Activated CD4-positive, alpha-beta T cell treated with anti-CD3 and anti-CD28 coated beads for 36 hours (primary cell): ENCODE measurements at regions not wholly inside any gene's neighbourhood (a gene's known extent, or its start where the extent isn't known, plus 50 kb on each side); places are given as distances from the start of the nearest gene placed in this dataset.

ENCODE experiments used
- ATAC-seq: fragments of 200-7000 bp; cut with Tn5 transposase; one replicate; pipeline ENCODE4 v1.10.0; 2021; ENCODE audit warnings: mild to moderate bottlenecking, moderate library complexity
- CTCF ChIA-PET: fragments of 350-600 bp; sonication (Branson Sonifier 250); formaldehyde crosslinking; loops from one replicate; lab custom pipeline; 2021; ENCODE audit warnings: antibody characterized with exemption; lab: Charles Lee
- POLR2A ChIA-PET: fragments of 350-600 bp; sonication (Branson Sonifier 250); formaldehyde crosslinking; loops from one replicate; lab custom pipeline; 2021; ENCODE audit warnings: antibody characterized with exemption, inconsistent platforms; lab: Charles Lee
- DNase-seq: peaks from one replicate; pipeline ENCODE4 v3.0.0-alpha.2; 2020
- H3K27ac Mint-ChIP-seq: one replicate; pipeline ENCODE4 v1.8.0; 2021; ENCODE audit warnings: mixed read lengths
- H3K27me3 Mint-ChIP-seq: one replicate; pipeline ENCODE4 v1.8.0; 2021; ENCODE audit warnings: mixed read lengths
- H3K36me3 Mint-ChIP-seq: one replicate; pipeline ENCODE4 v1.8.0; 2021; ENCODE audit warnings: low read depth, mixed read lengths
- H3K4me1 Mint-ChIP-seq: one replicate; pipeline ENCODE4 v1.8.0; 2021; ENCODE audit warnings: mixed read lengths
- H3K4me3 Mint-ChIP-seq: one replicate; pipeline ENCODE4 v1.8.0; 2021; ENCODE audit warnings: mild to moderate bottlenecking, moderate library complexity, mixed read lengths
- H3K9me3 Mint-ChIP-seq: one replicate; pipeline ENCODE4 v1.8.0; 2021; ENCODE audit warnings: low read depth, mixed read lengths
- intact Hi-C, 2 experiments: fragments of 100-400 bp; cut with DNase I in 1 of 2; cut with micrococcal nuclease in 1 of 2; formaldehyde crosslinking; loops; one replicate each; pipeline versions ENCODE4 v1.14.2 to v1.15.1; 2022 to 2024; cut with DNase I, micrococcal nuclease

DNA sequence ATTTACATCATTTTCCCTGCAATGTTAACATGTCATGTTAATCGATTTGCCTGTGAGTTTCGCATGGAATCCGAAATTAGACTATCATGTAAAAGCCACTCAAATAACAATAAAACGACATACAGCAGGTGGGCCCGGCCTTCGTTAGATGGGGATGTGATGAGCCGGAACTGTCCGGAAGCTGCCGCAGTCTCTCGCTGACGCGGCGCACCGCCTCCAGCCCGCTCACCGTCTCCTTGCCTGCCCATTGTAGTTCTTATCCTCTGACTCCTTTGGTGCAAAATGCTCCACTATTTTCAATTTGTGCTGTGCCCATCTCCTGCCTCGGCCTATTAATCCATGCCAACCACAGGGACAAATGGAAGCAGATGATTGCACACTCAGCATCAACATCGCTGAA, 877.5 kb upstream of the TENM3 start:
- Mint-ChIP-seq H3K4me3 (no peak overlapping the region), H3K27me3 (no peaks in the 10 kb centered on the region), H3K4me1 (no peaks in the 10 kb centered on the region), H3K27ac (no peak overlapping the region), H3K36me3 (no peaks in the 10 kb centered on the region), H3K9me3 (no peaks in the 10 kb centered on the region)
- DNase-seq (no peak), ATAC-seq (no peak)
- intact Hi-C loops = no loop called here
- POLR2A ChIA-PET = no interaction called here
- CTCF ChIA-PET = no interaction called here

DNA sequence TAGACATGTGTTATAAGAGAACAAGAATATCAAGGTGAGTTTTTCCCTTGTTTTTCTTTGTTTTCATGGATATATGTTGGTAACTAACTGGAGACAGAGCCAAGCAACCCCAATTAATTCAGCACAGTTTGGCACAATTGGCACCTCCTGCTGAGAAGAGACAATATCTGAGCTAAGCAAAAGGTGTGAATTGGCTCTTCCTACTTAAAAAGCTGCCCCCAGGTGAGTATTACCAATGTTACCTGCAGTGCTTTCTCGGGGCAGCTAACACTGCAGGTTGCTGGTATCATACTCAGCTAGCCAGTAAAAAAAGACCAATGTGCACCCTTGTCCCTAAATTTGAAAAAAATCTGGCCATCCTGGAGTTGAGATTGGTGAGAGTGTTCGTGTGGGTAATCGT, 871.2 kb upstream of the TENM3 start:
- ChIA-PET CTCF (no interaction called here), POLR2A (no interaction called here)
- H3K9me3 Mint-ChIP-seq = peaks cover 2% of the 10 kb centered on the region
- H3K27ac Mint-ChIP-seq = no peak overlapping the region
- no peak for DNase-seq
- no peaks in the 10 kb centered on the region for H3K27me3 Mint-ChIP-seq
- H3K4me3 Mint-ChIP-seq = no peak overlapping the region
- no peaks in the 10 kb centered on the region for H3K4me1 Mint-ChIP-seq
- H3K36me3 Mint-ChIP-seq = no peaks in the 10 kb centered on the region
- ATAC-seq = no peak
- intact Hi-C loops = no loop called here

DNA sequence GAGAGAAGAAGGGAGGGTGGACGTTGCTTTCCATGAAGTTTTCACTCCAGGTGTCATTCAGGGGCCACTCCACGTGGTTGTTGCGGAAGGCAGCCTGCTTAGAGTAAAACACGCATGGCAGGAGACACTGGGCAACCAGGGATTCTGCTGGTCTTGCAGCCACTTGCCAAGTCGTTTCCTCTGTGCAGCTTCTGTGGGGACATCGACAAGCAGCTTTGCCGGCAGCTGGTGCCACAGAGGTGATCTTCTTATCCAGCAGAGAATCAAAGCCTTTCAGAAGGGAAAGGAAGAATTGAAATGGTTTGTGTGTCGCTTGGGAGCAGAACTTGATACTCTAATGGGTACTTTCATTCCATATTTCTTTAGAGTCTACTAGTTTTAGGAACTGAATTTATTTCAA, 867.1 kb upstream of the TENM3 start:
- Mint-ChIP-seq H3K27ac (no peak overlapping the region), H3K27me3 (no peaks in the 10 kb centered on the region), H3K9me3 (peaks cover 4% of the 10 kb centered on the region), H3K36me3 (no peaks in the 10 kb centered on the region), H3K4me1 (no peaks in the 10 kb centered on the region), H3K4me3 (no peak overlapping the region)
- POLR2A ChIA-PET = no interaction called here
- CTCF ChIA-PET = no interaction called here
- ATAC-seq (no peak), DNase-seq (no peak)
- intact Hi-C loops = no loop called here

DNA sequence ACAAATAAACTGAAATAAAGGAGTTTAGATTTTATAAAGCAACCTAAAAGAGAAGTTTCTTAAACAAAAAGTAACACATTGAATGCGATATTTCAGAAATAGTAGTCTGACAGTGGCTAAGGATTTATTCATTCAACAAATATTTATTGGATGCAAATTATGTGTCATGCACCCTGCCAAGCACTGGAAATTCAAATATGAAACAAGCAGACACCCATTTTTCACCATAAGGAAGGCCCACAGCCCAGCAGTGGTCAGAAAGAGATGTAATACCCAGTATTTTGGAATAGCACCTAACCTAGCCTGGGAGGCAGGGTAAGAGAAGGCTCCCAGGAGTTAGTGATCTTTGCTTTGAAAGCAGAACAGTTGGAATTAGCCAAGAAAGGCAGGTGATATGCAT, 855.1 kb upstream of the TENM3 start:
- Mint-ChIP-seq H3K4me3 (no peak overlapping the region), H3K9me3 (no peaks in the 10 kb centered on the region), H3K4me1 (no peaks in the 10 kb centered on the region), H3K27ac (no peak overlapping the region), H3K27me3 (no peaks in the 10 kb centered on the region), H3K36me3 (no peaks in the 10 kb centered on the region)
- ChIA-PET CTCF (no interaction called here), POLR2A (interaction anchor here (0.6 kb wide), 1 partner anchor 1018 kb away, joined by 3 read pairs; no protein-coding TSS in a partner anchor)
- no peak for DNase-seq
- intact Hi-C loops = no loop called here
- no peak for ATAC-seq

DNA sequence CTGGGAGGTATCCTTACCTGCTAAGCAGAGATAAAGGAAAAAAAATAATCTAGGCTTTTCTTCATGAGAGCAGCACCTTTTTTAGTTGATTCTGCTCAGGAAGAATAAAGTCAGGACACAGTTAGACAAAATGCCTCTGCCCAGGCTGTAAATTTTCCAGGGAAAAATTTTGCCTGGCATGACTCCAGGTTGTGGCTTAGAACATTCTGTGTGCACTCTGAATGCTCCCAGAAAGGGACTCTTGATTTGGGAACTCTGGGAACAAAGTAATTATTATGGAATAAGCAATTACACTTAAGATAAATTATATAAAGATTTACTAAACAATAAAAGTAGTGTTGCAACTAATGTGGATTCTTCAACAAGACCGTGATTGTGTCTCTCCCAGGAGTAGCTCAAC, 826.2 kb upstream of the TENM3 start:
- DNase-seq (no peak), ATAC-seq (no peak)
- H3K9me3 Mint-ChIP-seq = no peaks in the 10 kb centered on the region
- H3K36me3 Mint-ChIP-seq = no peaks in the 10 kb centered on the region
- H3K4me1 Mint-ChIP-seq = no peaks in the 10 kb centered on the region
- H3K27me3 Mint-ChIP-seq = no peaks in the 10 kb centered on the region
- ChIA-PET POLR2A (no interaction called here), CTCF (no interaction called here)
- H3K27ac Mint-ChIP-seq = no peak overlapping the region
- intact Hi-C loops = no loop called here
- H3K4me3 Mint-ChIP-seq = no peak overlapping the region

DNA sequence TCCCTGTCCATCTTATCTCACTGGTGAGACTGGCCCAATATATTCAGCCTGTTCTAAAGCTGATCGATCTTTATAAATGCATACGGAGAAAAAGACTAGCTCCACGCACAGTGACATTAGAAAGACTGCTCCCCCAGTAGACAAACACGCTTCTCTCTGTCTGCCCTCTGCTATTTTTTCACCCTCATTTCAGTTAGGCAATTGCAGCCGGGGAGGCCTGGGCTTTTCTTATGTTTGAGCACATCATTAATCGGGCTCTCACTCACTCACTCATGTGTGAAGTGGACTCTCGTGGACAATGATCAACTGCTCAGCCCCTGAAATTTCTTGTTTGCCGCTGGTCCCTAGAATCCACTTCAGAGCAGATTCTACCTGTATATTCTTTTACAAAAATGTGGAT, 824.7 kb upstream of the TENM3 start:
- Mint-ChIP-seq H3K27me3 (no peaks in the 10 kb centered on the region), H3K9me3 (peaks cover 3% of the 10 kb centered on the region), H3K4me3 (no peak overlapping the region), H3K36me3 (no peaks in the 10 kb centered on the region), H3K27ac (no peak overlapping the region), H3K4me1 (no peaks in the 10 kb centered on the region)
- ATAC-seq (no peak), DNase-seq (no peak)
- intact Hi-C loops = no loop called here
- POLR2A ChIA-PET = no interaction called here
- CTCF ChIA-PET = no interaction called here

DNA sequence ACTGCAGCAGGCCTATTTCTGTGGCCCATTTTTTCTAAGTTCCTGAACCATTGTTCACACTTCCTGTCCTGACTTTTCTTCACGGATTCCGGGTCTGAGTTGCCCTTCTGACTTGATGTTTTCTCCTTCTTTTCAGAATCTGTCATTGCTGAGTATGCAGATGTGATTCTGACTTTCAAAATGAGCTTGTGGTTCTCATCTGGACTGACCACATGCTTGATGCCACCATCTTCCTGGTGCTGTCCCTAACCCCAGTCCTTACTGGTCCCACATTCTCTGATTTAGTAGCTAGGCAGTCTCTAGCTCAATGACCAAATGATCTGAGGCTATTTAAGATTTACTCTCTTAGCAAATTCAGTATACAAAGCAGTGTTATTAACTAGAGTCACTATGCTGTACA, 822.3 kb upstream of the TENM3 start:
- intact Hi-C loops = no loop called here
- no peaks in the 10 kb centered on the region for H3K36me3 Mint-ChIP-seq
- CTCF ChIA-PET = interaction anchor here (0.8 kb wide), 1 partner anchor 1574 kb away, joined by 3 read pairs; no protein-coding TSS in a partner anchor
- H3K9me3 Mint-ChIP-seq = peaks cover 6% of the 10 kb centered on the region
- no peak overlapping the region for H3K4me3 Mint-ChIP-seq
- ATAC-seq (no peak), DNase-seq (no peak)
- no peaks in the 10 kb centered on the region for H3K27me3 Mint-ChIP-seq
- no peaks in the 10 kb centered on the region for H3K4me1 Mint-ChIP-seq
- POLR2A ChIA-PET = no interaction called here
- no peak overlapping the region for H3K27ac Mint-ChIP-seq

DNA sequence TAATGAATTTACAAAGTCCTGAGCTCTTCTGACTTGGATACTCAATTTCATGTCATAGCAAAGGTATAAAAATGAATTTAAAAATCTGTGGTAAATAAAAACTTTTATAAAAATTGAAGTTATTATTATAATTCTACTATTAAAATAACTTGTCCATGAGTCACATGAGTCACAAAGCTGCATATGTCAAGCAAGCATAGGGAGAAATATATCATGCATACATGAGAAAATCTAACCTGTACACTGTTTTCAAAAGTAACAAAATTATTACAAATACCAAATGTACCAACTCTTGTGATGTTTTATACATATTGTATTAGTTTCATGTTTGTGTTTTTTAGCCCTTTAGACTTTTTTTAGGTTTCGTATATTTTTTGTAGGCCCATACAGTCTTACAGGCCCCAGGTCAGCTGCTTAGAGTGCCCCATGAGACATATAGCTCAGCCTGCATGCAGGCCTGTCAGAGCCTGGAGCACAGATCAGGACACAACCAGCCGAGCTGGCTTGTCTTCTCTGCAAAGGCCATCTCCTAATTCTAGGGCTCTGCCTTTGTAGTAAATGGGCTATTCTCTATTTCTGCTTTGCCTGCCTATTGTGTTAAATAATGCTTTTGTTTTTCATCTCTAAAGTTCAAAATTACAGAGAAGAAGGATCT, 818.7 kb upstream of the TENM3 start:
- Mint-ChIP-seq H3K27me3 (no peaks in the 10 kb centered on the region), H3K9me3 (peaks cover 8% of the 10 kb centered on the region), H3K4me3 (no peak overlapping the region), H3K36me3 (no peaks in the 10 kb centered on the region), H3K27ac (no peak overlapping the region), H3K4me1 (no peaks in the 10 kb centered on the region)
- ATAC-seq (no peak), DNase-seq (no peak)
- CTCF ChIA-PET = no interaction called here
- POLR2A ChIA-PET = no interaction called here
- intact Hi-C loops = no loop called here

DNA sequence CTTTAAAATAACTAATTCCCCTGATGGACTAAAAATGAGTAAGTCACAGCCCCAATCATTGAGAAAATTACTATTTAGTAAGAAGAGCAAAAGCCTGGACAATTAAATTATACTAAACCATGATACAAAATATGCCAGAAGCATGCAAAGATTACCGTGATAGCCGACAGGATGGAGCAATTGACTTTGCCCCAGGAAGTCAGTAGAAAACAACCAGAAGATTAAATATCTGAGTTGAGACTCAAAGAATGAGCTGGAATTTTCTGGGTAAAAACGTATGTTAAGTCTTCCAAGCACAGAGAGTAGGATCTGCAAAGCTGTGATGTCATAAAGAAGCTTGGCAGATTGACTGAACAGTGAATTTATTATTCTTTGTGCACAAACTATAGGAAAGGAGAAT, 816.1 kb upstream of the TENM3 start:
- no peak overlapping the region for H3K27ac Mint-ChIP-seq

DNA sequence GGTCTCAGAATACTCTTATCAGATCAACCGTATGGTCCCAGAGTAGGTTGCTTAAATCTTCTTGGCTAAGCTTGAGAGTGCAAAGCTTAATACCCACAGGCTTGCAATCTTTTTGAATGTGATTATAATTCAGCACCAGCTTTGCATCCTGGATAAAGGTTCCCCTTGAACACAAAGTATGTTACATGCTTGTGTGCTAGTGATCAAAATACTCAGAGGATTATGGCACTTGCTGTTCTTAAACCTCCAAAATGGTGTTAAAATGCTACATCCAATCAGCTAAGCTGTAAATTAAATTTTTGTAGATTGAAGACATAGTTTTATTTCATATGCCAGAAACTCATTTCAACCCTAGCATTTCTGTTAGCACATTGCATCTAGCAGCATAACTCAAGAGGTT, 812.2 kb upstream of the TENM3 start:
- H3K36me3 Mint-ChIP-seq = no peaks in the 10 kb centered on the region
- no peaks in the 10 kb centered on the region for H3K4me1 Mint-ChIP-seq
- H3K27me3 Mint-ChIP-seq = no peaks in the 10 kb centered on the region
- intact Hi-C loops = no loop called here
- no peak overlapping the region for H3K4me3 Mint-ChIP-seq
- no peak for DNase-seq
- peaks cover 2% of the 10 kb centered on the region for H3K9me3 Mint-ChIP-seq
- POLR2A ChIA-PET = no interaction called here
- ATAC-seq = no peak
- no peak overlapping the region for H3K27ac Mint-ChIP-seq
- CTCF ChIA-PET = no interaction called here

More for the DNA sequence above, 816.1 kb upstream of the TENM3 start:
- Mint-ChIP-seq H3K27me3 (no peaks in the 10 kb centered on the region), H3K36me3 (no peaks in the 10 kb centered on the region), H3K4me3 (no peak overlapping the region), H3K9me3 (peaks cover 8% of the 10 kb centered on the region), H3K4me1 (no peaks in the 10 kb centered on the region)
- intact Hi-C loops = no loop called here
- ChIA-PET CTCF (no interaction called here), POLR2A (no interaction called here)
- DNase-seq (no peak), ATAC-seq (no peak)

DNA sequence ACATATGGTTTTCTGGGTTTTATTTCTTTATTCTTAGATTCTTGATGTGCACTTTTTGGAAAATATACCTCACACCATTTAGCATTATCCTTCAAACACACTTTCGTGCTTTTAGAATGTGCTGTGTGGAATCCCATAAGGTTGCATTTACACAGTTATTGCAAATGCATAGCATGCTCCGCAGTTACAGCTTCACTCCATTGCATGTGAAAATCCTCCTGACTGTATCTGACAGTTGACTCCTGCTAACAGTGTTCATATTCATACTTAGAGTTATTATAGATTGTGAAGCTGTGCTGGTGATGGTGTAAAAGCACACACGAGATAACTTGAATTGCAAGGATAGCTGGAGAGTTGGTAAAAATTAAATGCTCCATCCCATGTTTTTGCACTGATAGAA, 811.5 kb upstream of the TENM3 start:
- Mint-ChIP-seq H3K27me3 (no peaks in the 10 kb centered on the region), H3K4me3 (no peak overlapping the region), H3K36me3 (no peaks in the 10 kb centered on the region), H3K9me3 (no peaks in the 10 kb centered on the region), H3K4me1 (no peaks in the 10 kb centered on the region), H3K27ac (no peak overlapping the region)
- POLR2A ChIA-PET = no interaction called here
- CTCF ChIA-PET = no interaction called here
- ATAC-seq (no peak), DNase-seq (no peak)
- intact Hi-C loops = no loop called here

DNA sequence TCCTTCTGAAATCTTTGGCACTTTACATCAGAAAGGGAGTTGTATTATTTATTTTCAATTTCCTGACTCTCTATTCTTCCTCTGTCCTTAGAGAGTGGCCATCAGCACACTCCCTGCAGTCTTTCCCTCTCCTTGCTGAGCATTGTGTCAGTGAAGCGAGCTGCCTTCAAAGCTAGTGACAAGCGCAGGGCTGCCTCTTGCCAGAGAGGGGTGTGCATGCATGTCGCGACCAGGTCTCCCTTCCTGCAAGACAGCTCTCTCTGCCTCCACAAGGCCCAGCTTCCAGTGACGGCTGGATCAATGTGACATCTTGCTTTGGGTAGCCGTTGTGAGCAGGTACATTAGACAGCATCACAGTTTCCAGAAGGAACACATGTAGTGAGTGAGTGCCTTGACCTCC, 810.9 kb upstream of the TENM3 start:
- no peaks in the 10 kb centered on the region for H3K4me1 Mint-ChIP-seq
- no peak overlapping the region for H3K27ac Mint-ChIP-seq
- ATAC-seq = no peak
- H3K4me3 Mint-ChIP-seq = no peak overlapping the region
- intact Hi-C loops = no loop called here
- H3K27me3 Mint-ChIP-seq = no peaks in the 10 kb centered on the region
- DNase-seq = no peak
- H3K36me3 Mint-ChIP-seq = no peaks in the 10 kb centered on the region
- H3K9me3 Mint-ChIP-seq = peaks cover 2% of the 10 kb centered on the region
- POLR2A ChIA-PET = no interaction called here
- CTCF ChIA-PET = no interaction called here

DNA sequence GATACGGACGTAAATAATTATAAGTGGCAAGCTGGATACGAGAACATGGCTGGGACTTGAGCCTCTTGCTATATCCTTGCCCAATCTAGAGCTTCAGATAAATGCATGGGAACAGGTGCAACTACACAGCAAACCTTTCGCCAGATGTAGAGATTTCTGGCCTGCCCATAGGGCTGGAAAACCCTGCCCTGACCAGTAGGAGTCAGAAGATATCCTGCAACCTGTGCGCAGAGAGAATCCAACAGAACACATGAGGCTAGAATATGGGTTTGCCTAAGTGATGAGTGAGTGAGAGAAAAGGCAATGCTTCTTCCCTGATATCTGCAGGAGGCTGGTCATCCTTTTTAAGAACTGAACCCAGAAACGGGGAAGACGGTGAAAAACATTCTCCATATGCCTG, 805.3 kb upstream of the TENM3 start:
- Mint-ChIP-seq H3K9me3 (peaks cover 2% of the 10 kb centered on the region), H3K4me1 (no peaks in the 10 kb centered on the region), H3K27ac (no peak overlapping the region), H3K27me3 (no peaks in the 10 kb centered on the region), H3K36me3 (no peaks in the 10 kb centered on the region), H3K4me3 (no peak overlapping the region)
- intact Hi-C loops = no loop called here
- CTCF ChIA-PET = no interaction called here
- DNase-seq (no peak), ATAC-seq (no peak)
- POLR2A ChIA-PET = no interaction called here
